Parathyroid adenoma (tissue), 2 donors: ENCODE measurements at regions not wholly inside any gene's neighbourhood (a gene's known extent, or its start where the extent isn't known, plus 50 kb on each side); places are given as distances from the start of the nearest gene placed in this dataset.

Experiments used
- H2AFZ ChIP-seq: fragments of 300-600 bp; sonication (generic); one replicate; pipeline ENCODE4 v1.7.0; 2017; ENCODE audit warnings: antibody characterized with exemption, mild to moderate bottlenecking
- H3K27ac ChIP-seq: fragments of 300-600 bp; sonication (generic); one replicate; pipeline ENCODE4 v1.7.0; 2017
- H3K27me3 ChIP-seq: fragments of 300-600 bp; sonication (generic); one replicate; pipeline ENCODE4 v1.7.0; 2017; ENCODE audit warnings: low read length; ENCODE audit not compliant: control insufficient read depth, insufficient read depth
- H3K36me3 ChIP-seq: fragments of 300-600 bp; sonication (generic); one replicate; pipeline ENCODE4 v1.7.0; 2017; ENCODE audit warnings: low read length; ENCODE audit not compliant: control insufficient read depth, insufficient read depth
- H3K4me1 ChIP-seq: fragments of 300-600 bp; sonication (generic); one replicate; pipeline ENCODE4 v1.7.0; 2017; ENCODE audit warnings: control low read depth
- H3K4me2 ChIP-seq: fragments of 300-600 bp; sonication (generic); one replicate; pipeline ENCODE4 v1.7.0; 2017; ENCODE audit warnings: low read length
- H3K4me3 ChIP-seq: fragments of 300-600 bp; sonication (generic); one replicate; pipeline ENCODE4 v1.7.0; 2017; ENCODE audit warnings: low read depth, low read length
- H3K79me2 ChIP-seq: fragments of 300-600 bp; sonication (generic); one replicate; pipeline ENCODE4 v1.7.0; 2017; ENCODE audit warnings: control low read depth
- H3K9ac ChIP-seq: fragments of 300-600 bp; sonication (generic); one replicate; pipeline ENCODE4 v1.7.0; 2017; ENCODE audit warnings: mild to moderate bottlenecking
- H3K9me3 ChIP-seq: fragments of 300-600 bp; sonication (generic); one replicate; pipeline ENCODE4 v1.7.0; 2017; ENCODE audit warnings: low read length; ENCODE audit not compliant: control insufficient read depth
- CTCF ChIP-seq: fragments of 300-600 bp; sonication (generic); IDR thresholded peaks from one replicate; pipeline ENCODE4 v1.7.0; 2017; ENCODE audit warnings: antibody characterized with exemption, mild to moderate bottlenecking
- donor health status: primary hyperparathyroidism.

GRCh38 chr3:104901396-104901795, 465.3 kb upstream of the ALCAM start:
- Histone ChIP-seq H3K27me3 (no peaks in the 10 kb centered on the region), H3K36me3 (no peaks in the 10 kb centered on the region), H3K4me1 (no peaks in the 10 kb centered on the region), H3K79me2 (no peaks in the 10 kb centered on the region), H3K9ac (no peak overlapping the region), H3K4me2 (no peak overlapping the region), H3K9me3 (peaks cover 3% of the 10 kb centered on the region), H3K27ac (no peak overlapping the region), H2AFZ (no peak overlapping the region), H3K4me3 (no peak overlapping the region)
- TF ChIP-seq CTCF = no peak

- H3K36me3 ChIP-seq = no peaks in the 10 kb centered on the region
- no peak overlapping the region for H2AFZ ChIP-seq
- H3K4me2 ChIP-seq = no peak overlapping the region
- H3K27me3 ChIP-seq = no peaks in the 10 kb centered on the region
- no peak overlapping the region for H3K4me3 ChIP-seq
- TF ChIP-seq CTCF = no peak
- no peak overlapping the region for H3K9ac ChIP-seq
- no peaks in the 10 kb centered on the region for H3K4me1 ChIP-seq
- H3K27ac ChIP-seq = no peak overlapping the region
- no peaks in the 10 kb centered on the region for H3K79me2 ChIP-seq
- H3K9me3 ChIP-seq = peaks cover 3% of the 10 kb centered on the region
These were observed 463.6 kb upstream of the ALCAM start for GRCh38 chr3:104903064-104903463.

- no peaks in the 10 kb centered on the region for H3K79me2 ChIP-seq
- peaks cover 3% of the 10 kb centered on the region for H3K9me3 ChIP-seq
- H3K4me3 ChIP-seq = no peak overlapping the region
- no peaks in the 10 kb centered on the region for H3K36me3 ChIP-seq
- H3K27me3 ChIP-seq = no peaks in the 10 kb centered on the region
- peaks cover 8% of the 10 kb centered on the region for H3K4me1 ChIP-seq
- H2AFZ ChIP-seq = no peak overlapping the region
- TF ChIP-seq CTCF = no peak
- H3K9ac ChIP-seq = no peak overlapping the region
- H3K4me2 ChIP-seq = no peak overlapping the region
- no peak overlapping the region for H3K27ac ChIP-seq
These were observed 460.6 kb upstream of the ALCAM start for GRCh38 chr3:104906001-104906639.

- Histone ChIP-seq H2AFZ (no peak overlapping the region), H3K36me3 (no peaks in the 10 kb centered on the region), H3K79me2 (no peaks in the 10 kb centered on the region), H3K27me3 (no peaks in the 10 kb centered on the region), H3K9ac (no peak overlapping the region), H3K9me3 (peaks cover 3% of the 10 kb centered on the region), H3K4me2 (no peak overlapping the region), H3K27ac (no peak overlapping the region), H3K4me3 (no peak overlapping the region), H3K4me1 (peaks cover 8% of the 10 kb centered on the region)
- TF ChIP-seq CTCF = no peak
These were observed 459.2 kb upstream of the ALCAM start for GRCh38 chr3:104907507-104907906.

GRCh38 chr3:104908761-104909160, 457.9 kb upstream of the ALCAM start:
- Histone ChIP-seq H3K4me1 (peaks cover 8% of the 10 kb centered on the region), H3K9me3 (no peaks in the 10 kb centered on the region), H3K27me3 (no peaks in the 10 kb centered on the region), H3K79me2 (no peaks in the 10 kb centered on the region), H3K36me3 (no peaks in the 10 kb centered on the region), H2AFZ (peak overlapping the region; percentile 67), H3K4me2 (no peak overlapping the region), H3K27ac (peak overlapping the region; percentile 34), H3K9ac (no peak overlapping the region), H3K4me3 (no peak overlapping the region)
- TF ChIP-seq CTCF = no peak
